ENCODE measurements at regions not wholly inside any gene's neighbourhood (a gene's known extent, or its start where the extent isn't known, plus 50 kb on each side); places are given as distances from the start of the nearest gene placed in this dataset.
"Not testable (repeated sequence)": the region's sequence is repeated elsewhere in the genome, so short reads cannot be mapped to it uniquely, and the experiment has no call there.

GRCh38 chr6:144681334-144681733, 396.2 kb downstream of the UTRN start:
- DNase-seq (ENCODE audit: low read depth), result no peak

GRCh38 chr6:144683216-144684070, 398.3 kb downstream of the UTRN start:
- DNase-seq (ENCODE audit: low read depth), result no peak

GRCh38 chr6:144688713-144689112, 403.6 kb downstream of the UTRN start:
- no peak for DNase-seq (ENCODE audit: low read depth)

- DNase-seq (ENCODE audit: low read depth), result no peak
Observed at GRCh38 chr6:144689503-144690040, 404.4 kb downstream of the UTRN start.

- no peak for DNase-seq (ENCODE audit: low read depth)
Observed at GRCh38 chr6:144690133-144690532, 405.0 kb downstream of the UTRN start.

- DNase-seq (ENCODE audit: low read depth), result no peak
Observed at GRCh38 chr6:144690666-144691065, 405.5 kb downstream of the UTRN start.

GRCh38 chr6:144692050-144692449, 406.9 kb downstream of the UTRN start:
- DNase-seq (ENCODE audit: low read depth), result not testable (repeated sequence)

- DNase-seq (ENCODE audit: low read depth), result no peak
Observed at GRCh38 chr6:144695858-144696533, 410.9 kb downstream of the UTRN start.

GRCh38 chr6:144696610-144697368, 411.7 kb downstream of the UTRN start:
- DNase-seq (ENCODE audit: low read depth), result no peak

- DNase-seq (ENCODE audit: low read depth), result no peak
Observed at GRCh38 chr6:144697369-144697760, 412.2 kb downstream of the UTRN start.

- DNase-seq (ENCODE audit: low read depth), result no peak
Observed at GRCh38 chr6:144697801-144698200, 412.7 kb downstream of the UTRN start.

- no peak for DNase-seq (ENCODE audit: low read depth)
Observed at GRCh38 chr6:144702781-144703180, 417.6 kb downstream of the UTRN start.

- no peak for DNase-seq (ENCODE audit: low read depth)
Observed at GRCh38 chr6:144710207-144710606, 425.1 kb downstream of the UTRN start.

- DNase-seq (ENCODE audit: low read depth), result no peak
Observed at GRCh38 chr6:144711661-144712060, 426.5 kb downstream of the UTRN start.

GRCh38 chr6:144712541-144712940, 427.4 kb downstream of the UTRN start:
- DNase-seq (ENCODE audit: low read depth), result no peak

GRCh38 chr6:144714021-144714712, 429.0 kb downstream of the UTRN start:
- DNase-seq (ENCODE audit: low read depth), result no peak

- DNase-seq (ENCODE audit: low read depth), result no peak
Observed at GRCh38 chr6:144715344-144715743, 430.2 kb downstream of the UTRN start.

- DNase-seq (ENCODE audit: low read depth), result no peak
Observed at GRCh38 chr6:144718431-144718830, 433.3 kb downstream of the UTRN start.

GRCh38 chr6:144721232-144721631, 436.1 kb downstream of the UTRN start:
- DNase-seq (ENCODE audit: low read depth), result no peak

GRCh38 chr6:144722154-144722737, 437.1 kb downstream of the UTRN start:
- DNase-seq (ENCODE audit: low read depth), result no peak

GRCh38 chr6:144722925-144723324, 437.8 kb downstream of the UTRN start:
- DNase-seq (ENCODE audit: low read depth), result no peak
